ENCODE measurements at regions not wholly inside any gene's neighbourhood (a gene's known extent, or its start where the extent isn't known, plus 50 kb on each side); places are given as distances from the start of the nearest gene placed in this dataset.

DNA sequence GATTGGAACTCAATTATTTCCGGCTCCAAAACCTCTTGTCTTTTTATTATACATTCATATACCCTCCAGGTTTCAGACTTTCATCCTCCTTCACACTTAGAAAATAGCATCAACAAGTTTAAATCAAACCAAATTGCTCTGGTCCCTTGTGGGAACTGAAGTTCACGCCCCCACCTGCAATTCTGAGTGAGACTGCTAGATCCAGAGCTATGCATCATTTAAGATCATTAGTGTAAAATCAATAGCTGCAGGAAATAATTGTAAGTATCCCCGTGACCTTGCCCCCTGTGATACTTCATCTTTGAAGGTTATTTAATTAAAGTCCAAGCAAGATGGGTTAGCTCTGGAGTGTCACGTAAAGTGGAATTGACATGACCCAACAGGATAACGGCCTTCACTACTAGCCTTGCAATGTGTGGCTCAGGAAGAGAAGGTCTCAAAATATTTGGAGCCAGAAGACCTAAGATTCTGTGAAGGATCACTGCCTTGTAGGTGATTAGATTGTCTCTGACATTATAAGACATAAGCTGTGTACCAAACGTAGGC is 742.2 kb upstream of the LRRC4C start:
- DNase-seq: no peak

- DNase-seq: no peak
Measured at GRCh38 chr11:42205518-42205917, 746.1 kb upstream of the LRRC4C start.

DNA sequence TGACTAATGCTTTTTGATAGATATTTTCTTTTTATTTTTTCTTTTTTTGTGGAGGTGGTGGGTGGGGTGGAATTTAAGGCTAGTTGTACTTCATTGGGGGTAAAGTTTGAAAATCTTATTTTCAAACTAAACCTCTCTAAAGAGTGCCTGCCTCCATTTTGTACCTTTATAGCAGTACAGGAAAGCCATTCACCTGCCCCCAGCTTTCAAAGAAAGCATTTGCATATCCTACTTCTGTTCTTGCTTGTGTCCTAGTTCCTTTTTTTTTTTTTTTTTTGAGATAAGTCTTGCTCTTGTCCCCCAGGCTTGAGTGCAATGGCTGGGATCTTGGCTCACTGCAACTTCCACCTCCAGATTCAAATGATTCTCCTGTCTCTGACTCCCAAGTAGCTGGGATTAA is 766.2 kb upstream of the LRRC4C start:
- DNase-seq: no peak

DNA sequence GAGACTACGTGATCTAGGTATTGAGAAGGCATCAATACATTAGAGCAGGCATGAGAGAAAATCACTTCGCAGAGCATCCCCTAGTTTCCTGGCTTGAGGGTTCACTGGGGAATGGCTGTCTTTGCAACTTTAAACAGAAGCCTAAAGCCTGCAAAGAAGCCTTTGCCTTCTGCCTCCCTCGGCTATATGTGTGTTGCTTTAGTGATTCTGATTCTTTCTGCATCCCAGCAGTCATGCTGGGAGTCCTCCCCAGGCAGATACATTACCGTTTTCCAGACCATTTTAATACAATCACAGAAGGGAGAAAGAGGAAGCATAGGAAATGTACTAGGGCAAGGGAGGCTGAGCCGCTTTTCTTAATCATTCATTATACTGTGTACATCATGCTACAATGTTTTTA is 773.2 kb upstream of the LRRC4C start:
- no peak for DNase-seq

- DNase-seq: no peak
Measured at GRCh38 chr11:42234451-42234951, 775.0 kb upstream of the LRRC4C start.

GRCh38 chr11:42237701-42238235 is 778.3 kb upstream of the LRRC4C start:
- no peak for DNase-seq

GRCh38 chr11:42239188-42239587 is 779.7 kb upstream of the LRRC4C start:
- DNase-seq: no peak

DNA sequence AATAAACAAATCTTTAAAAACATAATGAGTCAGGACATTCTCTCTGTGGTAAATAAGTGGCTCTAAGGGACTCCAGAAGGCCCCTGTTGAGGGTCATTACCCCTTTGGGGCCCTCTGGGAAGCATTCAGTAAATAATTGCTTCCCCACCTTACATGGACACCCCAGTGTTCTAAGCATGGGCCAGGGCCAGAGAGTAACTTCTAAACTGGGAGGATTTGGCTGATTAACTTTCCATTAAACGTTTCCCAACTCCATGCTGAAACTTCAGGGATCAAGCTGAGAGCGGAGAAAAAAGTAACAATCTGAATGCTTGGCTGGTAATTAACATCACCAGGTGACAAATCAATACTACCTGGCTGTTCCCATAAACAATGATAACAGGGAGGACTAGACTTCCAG is 783.9 kb upstream of the LRRC4C start:
- DNase-seq: no peak

- no peak for DNase-seq
Measured at GRCh38 chr11:42244376-42244775, 784.9 kb upstream of the LRRC4C start.

DNA sequence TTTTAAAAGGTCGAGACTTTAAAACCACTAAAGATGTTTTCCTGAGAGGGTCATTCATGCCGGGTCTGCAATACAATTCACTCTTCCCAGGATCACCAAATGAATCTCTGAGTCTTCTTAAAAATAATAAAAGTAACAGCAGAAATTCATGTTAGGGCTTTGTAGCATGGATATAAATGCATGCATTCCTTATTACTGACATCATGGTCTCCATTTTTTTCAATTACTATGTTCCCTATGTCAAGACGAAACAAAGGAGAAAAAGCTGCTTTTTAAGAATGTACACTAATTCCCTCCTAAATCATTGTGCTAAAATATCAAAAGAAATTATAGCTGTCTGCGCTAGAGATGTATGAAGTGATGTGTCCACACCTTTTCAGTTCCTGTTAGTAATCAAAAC is 789.9 kb upstream of the LRRC4C start:
- DNase-seq: no peak

GRCh38 chr11:42249956-42250355 is 790.5 kb upstream of the LRRC4C start:
- DNase-seq: no peak

- no peak for DNase-seq
Measured at GRCh38 chr11:42251984-42252383, 792.5 kb upstream of the LRRC4C start.

DNA sequence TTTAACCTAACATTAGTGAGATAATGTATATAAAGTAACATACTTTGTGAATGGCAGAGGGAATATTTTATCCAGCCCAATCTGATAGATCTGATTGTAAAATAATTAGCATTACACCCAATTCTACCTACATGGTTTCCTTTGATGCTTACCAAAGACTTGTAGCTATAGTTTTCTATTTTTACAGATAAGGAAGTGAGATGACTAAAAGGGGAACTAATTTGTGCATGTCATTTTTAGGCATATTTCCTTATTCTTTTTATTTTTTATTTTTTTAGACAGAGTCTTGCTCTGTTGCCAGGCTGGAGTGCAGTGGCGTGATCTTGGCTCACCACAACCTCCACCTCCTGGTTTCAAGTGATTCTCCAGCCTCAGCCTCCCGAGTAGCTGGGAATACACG is 793.7 kb upstream of the LRRC4C start:
- no peak for DNase-seq

DNA sequence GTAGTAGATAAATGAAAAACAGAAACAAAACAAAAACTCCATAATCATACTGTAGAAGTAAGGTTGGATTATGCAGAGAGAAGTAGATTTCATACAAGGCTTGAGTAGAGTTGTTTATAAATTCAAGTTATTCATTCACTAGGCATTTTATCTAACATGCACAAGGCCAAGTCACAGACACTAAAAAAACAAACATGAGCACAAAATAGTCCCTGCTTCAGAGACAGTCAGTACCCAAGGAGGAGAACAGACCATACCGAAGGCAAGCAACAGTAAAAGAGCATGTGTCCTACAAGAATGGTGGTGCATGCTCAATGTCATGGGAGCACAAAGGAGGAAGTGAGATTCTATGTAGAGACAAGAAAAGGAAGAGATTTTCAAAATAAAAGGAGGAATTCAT is 796.5 kb upstream of the LRRC4C start:
- no peak for DNase-seq

- no peak for DNase-seq
Measured at GRCh38 chr11:42257534-42257933, 798.1 kb upstream of the LRRC4C start.

- DNase-seq: no peak
Measured at GRCh38 chr11:42265072-42265471, 805.6 kb upstream of the LRRC4C start.

- no peak for DNase-seq
Measured at GRCh38 chr11:42271306-42271705, 811.9 kb upstream of the LRRC4C start.

GRCh38 chr11:42273977-42274376 is 814.5 kb upstream of the LRRC4C start:
- no peak for DNase-seq

DNA sequence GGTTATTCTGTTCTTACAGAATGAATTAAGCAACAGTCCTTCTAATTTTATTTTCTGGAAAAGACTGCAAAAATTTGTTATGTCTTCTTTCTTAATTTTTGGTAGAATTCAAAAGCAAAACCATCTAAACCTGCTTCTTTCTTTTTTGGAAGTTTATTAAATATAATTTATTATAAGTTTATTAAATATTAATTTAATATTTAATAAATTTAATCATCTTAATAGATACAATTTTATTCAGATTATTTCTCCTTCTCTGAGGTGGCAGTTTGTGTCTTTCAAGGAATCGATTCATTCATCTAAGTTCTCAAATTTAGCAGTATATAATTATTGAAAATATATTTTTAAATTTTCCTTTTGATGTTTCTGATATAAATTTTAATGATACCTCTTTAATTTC is 837.5 kb upstream of the LRRC4C start:
- DNase-seq: no peak

DNA sequence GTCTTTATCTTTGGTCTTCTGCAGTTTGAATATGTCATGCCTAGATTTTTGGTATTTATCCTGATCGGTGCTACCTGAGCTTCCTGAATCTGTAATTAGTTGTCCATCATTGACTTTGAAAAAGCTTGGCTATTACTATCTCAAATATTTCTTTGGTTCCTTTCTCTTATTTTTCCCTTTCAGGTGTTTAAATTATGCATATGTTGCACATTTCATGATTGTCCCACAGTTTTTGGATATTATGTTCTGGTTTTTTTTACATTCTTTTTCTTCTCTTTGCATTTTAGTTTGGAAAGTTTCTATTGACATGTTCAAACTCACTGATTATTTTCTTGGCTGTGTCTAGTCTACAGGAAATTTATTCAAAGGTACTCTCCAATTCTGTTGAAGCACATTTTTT is 840.3 kb upstream of the LRRC4C start:
- DNase-seq: no peak

- no peak for DNase-seq
Measured at GRCh38 chr11:42301777-42302176, 842.3 kb upstream of the LRRC4C start.

DNA sequence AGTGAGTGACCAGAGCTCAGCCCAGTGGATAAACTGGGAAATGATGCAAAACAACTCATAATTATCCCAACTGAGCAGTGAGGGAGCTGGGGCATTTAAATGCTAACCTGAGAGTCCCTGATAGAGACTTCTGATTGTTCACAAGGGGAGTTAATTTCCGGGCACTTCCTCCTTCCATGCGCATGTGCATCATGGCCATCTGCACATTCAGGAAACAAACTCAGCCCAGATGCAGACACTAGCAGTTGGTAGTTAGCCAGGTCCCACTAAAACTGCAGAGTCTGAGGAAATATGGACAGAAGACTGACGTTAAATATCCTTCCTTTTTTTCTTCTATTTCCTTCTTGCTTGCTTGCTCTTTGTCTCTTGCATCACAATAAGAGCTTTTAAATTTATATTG is 852.1 kb upstream of the LRRC4C start:
- DNase-seq: no peak

DNA sequence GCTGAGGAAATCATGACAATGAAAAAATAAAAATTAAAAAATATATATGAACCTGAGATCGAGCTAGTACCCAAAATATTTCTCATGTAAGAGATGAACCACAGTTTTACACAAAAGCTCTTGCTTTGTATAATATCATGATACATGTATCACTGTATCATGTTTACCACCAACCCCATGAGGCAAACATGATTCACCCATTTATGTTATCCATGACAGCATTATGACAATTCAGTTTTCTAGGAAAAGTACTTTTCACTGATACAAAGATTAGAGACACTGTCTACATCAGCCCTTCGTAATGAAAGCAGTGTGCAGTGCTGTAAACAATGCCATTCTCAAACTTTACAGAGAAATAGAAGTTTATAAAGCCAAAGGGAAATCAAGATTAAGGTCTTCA is 852.5 kb upstream of the LRRC4C start:
- no peak for DNase-seq

DNA sequence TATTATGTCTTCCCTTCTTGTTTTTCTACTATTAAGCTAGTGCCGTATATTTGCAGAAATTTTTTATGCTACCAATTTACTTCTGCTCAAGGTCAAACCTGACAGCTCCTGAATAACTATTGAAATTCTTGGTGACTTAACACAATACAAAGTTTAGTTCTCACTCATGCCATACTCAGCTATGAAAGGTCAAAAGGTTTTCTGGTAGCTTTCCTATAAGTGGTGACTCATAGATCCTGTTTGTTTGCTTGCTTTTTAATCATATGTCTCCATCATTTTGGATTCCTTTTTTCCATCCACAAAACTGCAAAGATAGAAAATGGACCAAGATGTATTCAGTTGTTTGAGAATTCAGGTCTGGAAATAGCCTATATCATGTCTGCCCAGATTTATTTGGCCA is 855.8 kb upstream of the LRRC4C start:
- DNase-seq: no peak

DNA sequence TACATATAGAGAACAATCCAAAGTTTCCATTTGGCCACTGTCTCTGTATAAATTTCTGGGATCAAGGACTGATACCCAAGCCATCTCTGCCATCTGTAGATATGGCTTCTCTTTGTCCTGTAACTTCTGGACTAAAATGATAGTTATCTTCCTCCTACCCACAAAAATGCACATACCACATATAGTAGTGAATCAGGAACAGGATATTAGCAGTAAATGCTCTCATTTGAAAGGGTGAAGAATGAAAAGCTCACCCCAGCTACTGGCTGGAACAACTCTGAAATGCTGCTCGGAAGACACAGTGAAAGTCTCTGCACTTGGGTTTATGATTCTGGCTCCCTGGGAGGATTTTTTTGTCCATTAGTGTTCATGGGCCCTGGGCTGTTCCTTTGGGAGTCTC is 856.4 kb upstream of the LRRC4C start:
- DNase-seq: no peak

Measured in C1 segment of cervical spinal cord (tissue), 14 donors.